Neural progenitor cell (in vitro differentiated cells): ENCODE measurements at regions not wholly inside any gene's neighbourhood (a gene's known extent, or its start where the extent isn't known, plus 50 kb on each side); places are given as distances from the start of the nearest gene placed in this dataset.
"Not testable (repeated sequence)": the region's sequence is repeated elsewhere in the genome, so short reads cannot be mapped to it uniquely, and the experiment has no call there.

ENCODE experiments used
- DNase-seq: peaks from one replicate; pipeline ENCODE4 v3.0.0-alpha.2; 2016; ENCODE audit warnings: low spot score
- H2AFZ ChIP-seq: fragments of 200-600 bp; sonication (generic); replicated peaks from 2 replicates; pipeline ENCODE4 v1.6.1; 2016; ENCODE audit warnings: antibody characterized with exemption
- H3F3A ChIP-seq: fragments of 200-600 bp; sonication (generic); 2 replicates; pipeline ENCODE4 v1.6.1; 2016; ENCODE audit warnings: antibody characterized with exemption, low read depth
- H3K27ac ChIP-seq: fragments of 200-600 bp; sonication (generic); 2 replicates; pipeline ENCODE4 v1.5.1; 2016; ENCODE audit warnings: mild to moderate bottlenecking
- H3K27me3 ChIP-seq: fragments of 200-600 bp; sonication (generic); 2 replicates; pipeline ENCODE4 v1.6.1; 2016; ENCODE audit warnings: mild to moderate bottlenecking, moderate library complexity
- H3K36me3 ChIP-seq: fragments of 200-600 bp; sonication (generic); 2 replicates; pipeline ENCODE4 v1.5.1; 2016
- H3K4me1 ChIP-seq: fragments of 200-600 bp; sonication (generic); 2 replicates; pipeline ENCODE4 v1.6.1; 2016; ENCODE audit warnings: mixed run types
- H3K4me2 ChIP-seq: fragments of 200-600 bp; sonication (generic); 2 replicates; pipeline ENCODE4 v1.6.1; 2016
- H3K4me3 ChIP-seq: fragments of 200-600 bp; sonication (generic); 2 replicates; pipeline ENCODE4 v1.5.1; 2016
- H3K79me2 ChIP-seq: fragments of 200-600 bp; sonication (generic); 2 replicates; pipeline ENCODE4 v1.6.1; 2016; ENCODE audit warnings: low read depth
- H3K9ac ChIP-seq: fragments of 200-600 bp; sonication (generic); 2 replicates; pipeline ENCODE4 v1.6.1; 2016
- H3K9me3 ChIP-seq: fragments of 200-600 bp; sonication (generic); 2 replicates; pipeline ENCODE4 v1.5.1; 2016; ENCODE audit warnings: low read depth
- H4K20me1 ChIP-seq: fragments of 200-600 bp; sonication (generic); 2 replicates; pipeline ENCODE4 v1.6.1; 2016; ENCODE audit warnings: low read depth
- H3K27ac Mint-ChIP-seq: 3 replicates; pipeline ENCODE4 v1.8.0; 2021; ENCODE audit warnings: mixed read lengths
- H3K27me3 Mint-ChIP-seq: 2 replicates; pipeline ENCODE4 v1.8.0; 2022; ENCODE audit warnings: low read depth, mild to moderate bottlenecking, inconsistent platforms, moderate library complexity, mixed read lengths; ENCODE audit not compliant: insufficient read depth
- H3K36me3 Mint-ChIP-seq: 3 replicates; pipeline ENCODE4 v1.8.0; 2021; ENCODE audit warnings: mixed read lengths
- H3K4me1 Mint-ChIP-seq: 3 replicates; pipeline ENCODE4 v1.8.0; 2021; ENCODE audit warnings: mixed read lengths
- H3K4me3 Mint-ChIP-seq: 3 replicates; pipeline ENCODE4 v1.8.0; 2021; ENCODE audit warnings: mild to moderate bottlenecking, moderate library complexity, mixed read lengths
- H3K9me3 Mint-ChIP-seq: 3 replicates; pipeline ENCODE4 v1.8.0; 2020; ENCODE audit warnings: mixed read lengths
- CTCF ChIP-seq: fragments of 200-600 bp; sonication (generic); IDR thresholded peaks from 2 replicates; pipeline ENCODE4 v1.5.1; 2017; ENCODE audit warnings: antibody characterized with exemption, mild to moderate bottlenecking
- EZH2 ChIP-seq: fragments of 200-600 bp; sonication (generic); IDR thresholded peaks from 2 replicates; pipeline ENCODE4 v1.6.1; 2017; ENCODE audit warnings: antibody characterized with exemption, mild to moderate bottlenecking, moderate library complexity
- EZH2phosphoT487 ChIP-seq: fragments of 200-600 bp; sonication (generic); IDR thresholded peaks from 2 replicates; pipeline ENCODE4 v1.6.1; 2017; ENCODE audit warnings: antibody characterized with exemption

GRCh38 chr5:83802686-83803085, 82.0 kb upstream of the HAPLN1 start:
- H3K4me3 Mint-ChIP-seq: no peak overlapping the region
- no peak overlapping the region for H3K27ac Mint-ChIP-seq
- Histone ChIP-seq H3K27ac (no peak overlapping the region), H3K27me3 (no peaks in the 10 kb centered on the region), H3K36me3 (no peaks in the 10 kb centered on the region), H3K9me3 (no peaks in the 10 kb centered on the region), H4K20me1 (no peaks in the 10 kb centered on the region), H2AFZ (no peak overlapping the region), H3K4me2 (no peak overlapping the region), H3F3A (no peaks in the 10 kb centered on the region), H3K79me2 (no peaks in the 10 kb centered on the region), H3K4me3 (no peak overlapping the region), H3K4me1 (no peaks in the 10 kb centered on the region), H3K9ac (no peak overlapping the region)
- H3K4me1 Mint-ChIP-seq: peaks cover 8% of the 10 kb centered on the region
- H3K36me3 Mint-ChIP-seq: no peaks in the 10 kb centered on the region
- H3K27me3 Mint-ChIP-seq: peaks cover 3% of the 10 kb centered on the region
- TF ChIP-seq CTCF (no peak), EZH2phosphoT487 (no peak), EZH2 (no peak)
- peaks cover 7% of the 10 kb centered on the region for H3K9me3 Mint-ChIP-seq
- no peak for DNase-seq

- Mint-ChIP-seq H3K4me1 (peaks cover 8% of the 10 kb centered on the region), H3K27me3 (peaks cover 3% of the 10 kb centered on the region), H3K27ac (no peak overlapping the region), H3K4me3 (no peak overlapping the region), H3K9me3 (peaks cover 11% of the 10 kb centered on the region), H3K36me3 (no peaks in the 10 kb centered on the region)
- H4K20me1 ChIP-seq: no peaks in the 10 kb centered on the region
- no peaks in the 10 kb centered on the region for H3K27me3 ChIP-seq
- no peaks in the 10 kb centered on the region for H3K9me3 ChIP-seq
- no peaks in the 10 kb centered on the region for H3K36me3 ChIP-seq
- no peaks in the 10 kb centered on the region for H3K4me1 ChIP-seq
- H3K9ac ChIP-seq: no peak overlapping the region
- no peak overlapping the region for H2AFZ ChIP-seq
- no peaks in the 10 kb centered on the region for H3K79me2 ChIP-seq
- no peak for DNase-seq
- H3F3A ChIP-seq: no peaks in the 10 kb centered on the region
- H3K4me2 ChIP-seq: no peak overlapping the region
- H3K4me3 ChIP-seq: no peak overlapping the region
- TF ChIP-seq EZH2 (no peak), CTCF (no peak), EZH2phosphoT487 (no peak)
- no peak overlapping the region for H3K27ac ChIP-seq
Measured at GRCh38 chr5:83800201-83800600, 79.5 kb upstream of the HAPLN1 start.

- not testable (repeated sequence) for DNase-seq, H3K36me3 ChIP-seq, H3K79me2 ChIP-seq, H3K4me3 Mint-ChIP-seq, H3K9ac ChIP-seq, H4K20me1 ChIP-seq, H3K4me1 Mint-ChIP-seq, H3K36me3 Mint-ChIP-seq, H3F3A ChIP-seq, H3K4me2 ChIP-seq, H3K27me3 Mint-ChIP-seq, H3K4me3 ChIP-seq, H3K9me3 ChIP-seq, H3K27ac ChIP-seq, H3K4me1 ChIP-seq, H3K27me3 ChIP-seq
- H3K9me3 Mint-ChIP-seq: peaks cover 11% of the 10 kb centered on the region
- peak overlapping the region; percentile 90 for H3K27ac Mint-ChIP-seq
- peak overlapping the region; percentile 50 for H2AFZ ChIP-seq
Measured at GRCh38 chr5:83799020-83799419, 78.4 kb upstream of the HAPLN1 start.

- no peak overlapping the region for H2AFZ ChIP-seq
- H3K36me3 ChIP-seq: no peaks in the 10 kb centered on the region
- no peak for DNase-seq
- TF ChIP-seq EZH2: no peak
- TF ChIP-seq CTCF: no peak
- no peak for TF ChIP-seq EZH2phosphoT487
- H3K27me3 ChIP-seq: peaks cover 39% of the 10 kb centered on the region
- Mint-ChIP-seq H3K36me3 (no peaks in the 10 kb centered on the region), H3K9me3 (no peaks in the 10 kb centered on the region), H3K4me1 (peaks cover 6% of the 10 kb centered on the region), H3K4me3 (no peak overlapping the region), H3K27ac (no peak overlapping the region), H3K27me3 (peaks cover 5% of the 10 kb centered on the region)
- H3K27ac ChIP-seq: no peak overlapping the region
- no peak overlapping the region for H3K4me2 ChIP-seq
- H3K79me2 ChIP-seq: no peaks in the 10 kb centered on the region
- peaks cover 3% of the 10 kb centered on the region for H3F3A ChIP-seq
- peaks cover 6% of the 10 kb centered on the region for H3K4me1 ChIP-seq
- no peak overlapping the region for H3K9ac ChIP-seq
- H3K4me3 ChIP-seq: no peak overlapping the region
- H3K9me3 ChIP-seq: no peaks in the 10 kb centered on the region
- no peaks in the 10 kb centered on the region for H4K20me1 ChIP-seq
Measured at GRCh38 chr5:83789371-83789770, 68.7 kb upstream of the HAPLN1 start.
